GM12878 (cell line): ENCODE measurements at regions not wholly inside any gene's neighbourhood (a gene's known extent, or its start where the extent isn't known, plus 50 kb on each side); places are given as distances from the start of the nearest gene placed in this dataset.

Experiments
- FOS ChIP-seq: IDR thresholded peaks from 3 replicates; pipeline ENCODE4 v1.6.1; 2011; ENCODE audit warnings: borderline replicate concordance; ENCODE audit not compliant: insufficient read length; ENCODE audit errors: extremely low read depth
- POLR2AphosphoS5 ChIP-seq: IDR thresholded peaks from 2 replicates; pipeline ENCODE4 v1.6.1; 2011; ENCODE audit warnings: mild to moderate bottlenecking, low read length, inconsistent platforms

- TF ChIP-seq POLR2AphosphoS5 (no peak), FOS (no peak)
Measured at GRCh38 chr2:167480986-167481309, 592.7 kb downstream of the XIRP2 start.
